Activated naive CD8-positive, alpha-beta T cell treated with anti-CD3 and anti-CD28 coated beads for 36 hours (primary cell): ENCODE measurements at regions not wholly inside any gene's neighbourhood (a gene's known extent, or its start where the extent isn't known, plus 50 kb on each side); places are given as distances from the start of the nearest gene placed in this dataset.
"Not testable (repeated sequence)": the region's sequence is repeated elsewhere in the genome, so short reads cannot be mapped to it uniquely, and the experiment has no call there.

ENCODE experiments used
- DNase-seq: peaks from one replicate; pipeline ENCODE4 v3.0.0; 2021
- H3K27ac Mint-ChIP-seq: one replicate; pipeline ENCODE4 v1.8.0; 2022; ENCODE audit warnings: mild to moderate bottlenecking, moderate library complexity, mixed read lengths
- H3K27me3 Mint-ChIP-seq: one replicate; pipeline ENCODE4 v1.8.0; 2022; ENCODE audit warnings: mild to moderate bottlenecking, mixed read lengths
- H3K36me3 Mint-ChIP-seq: one replicate; pipeline ENCODE4 v1.8.0; 2021; ENCODE audit warnings: mild to moderate bottlenecking, mixed read lengths
- H3K4me1 Mint-ChIP-seq: one replicate; pipeline ENCODE4 v1.8.0; 2021; ENCODE audit warnings: mixed read lengths
- H3K4me3 Mint-ChIP-seq: one replicate; pipeline ENCODE4 v1.8.0; 2022; ENCODE audit warnings: mild to moderate bottlenecking, moderate library complexity, mixed read lengths
- H3K9me3 Mint-ChIP-seq: one replicate; pipeline ENCODE4 v1.8.0; 2022; ENCODE audit warnings: mixed read lengths

DNA sequence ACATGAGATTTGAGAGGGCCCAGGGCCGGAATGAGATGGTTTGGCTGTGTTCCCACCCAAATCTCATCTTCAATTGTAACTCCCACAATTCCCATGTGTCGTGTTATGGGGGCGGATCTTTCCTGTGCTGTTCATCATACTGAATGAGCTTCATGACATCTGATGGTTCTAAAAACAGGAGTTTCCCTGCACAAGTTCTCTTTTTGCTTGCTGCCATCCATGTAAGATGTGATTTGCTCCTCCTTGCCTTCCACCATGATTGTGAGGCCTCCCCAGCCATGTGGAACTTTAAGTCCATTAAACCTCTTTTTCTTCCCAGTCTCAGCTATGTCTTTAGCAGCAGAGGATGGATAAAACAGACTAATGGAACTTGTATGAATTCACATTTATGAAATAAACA lies 131.9 kb upstream of the ZC3H15 start:
- H3K4me1 Mint-ChIP-seq, H3K27ac Mint-ChIP-seq, H3K4me3 Mint-ChIP-seq, DNase-seq, H3K27me3 Mint-ChIP-seq: not testable (repeated sequence)
- Mint-ChIP-seq H3K9me3 (peaks cover 25% of the 10 kb centered on the region), H3K36me3 (peaks cover 27% of the 10 kb centered on the region)

DNA sequence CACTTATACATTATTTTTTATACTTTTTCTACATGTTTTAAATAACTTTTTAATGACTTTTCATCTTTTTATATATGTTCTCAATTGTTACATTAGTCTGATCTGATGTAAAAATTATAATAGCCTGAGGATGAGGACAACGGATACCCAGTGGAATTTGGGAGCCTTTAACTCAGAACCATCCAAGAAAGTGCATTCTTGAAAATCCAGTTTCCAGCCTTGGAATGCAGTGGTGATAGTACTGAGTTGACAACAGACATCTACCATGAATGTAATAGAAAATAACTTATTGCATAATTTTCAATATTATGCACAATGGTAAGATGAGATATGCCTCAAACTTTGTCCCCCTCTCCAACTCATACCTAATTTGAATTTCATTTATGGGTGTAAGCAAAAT lies 120.7 kb upstream of the ZC3H15 start:
- no peaks in the 10 kb centered on the region for H3K27me3 Mint-ChIP-seq
- peaks cover 24% of the 10 kb centered on the region for H3K36me3 Mint-ChIP-seq
- DNase-seq = no peak
- H3K27ac Mint-ChIP-seq = no peak overlapping the region
- no peak overlapping the region for H3K4me3 Mint-ChIP-seq
- no peaks in the 10 kb centered on the region for H3K4me1 Mint-ChIP-seq
- H3K9me3 Mint-ChIP-seq = peaks cover 5% of the 10 kb centered on the region

DNA sequence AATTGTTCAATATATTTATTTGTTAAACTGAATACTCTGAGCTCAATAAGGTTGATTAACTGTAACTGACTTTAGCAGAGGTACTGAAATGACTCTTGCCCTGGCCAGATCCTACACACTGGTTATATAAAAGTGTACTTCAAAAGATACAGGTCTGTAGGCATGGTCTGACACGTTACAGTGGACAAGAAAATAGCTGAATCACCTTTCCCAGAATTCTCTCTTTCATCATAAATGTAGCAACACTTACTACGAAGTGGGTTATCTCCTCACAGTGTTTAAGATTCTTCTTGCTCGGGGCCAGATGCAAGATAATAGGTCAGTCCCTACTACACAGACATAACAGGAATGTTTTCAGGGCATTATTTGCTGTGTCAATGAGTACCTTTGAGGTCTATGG lies 107.0 kb upstream of the ZC3H15 start:
- Mint-ChIP-seq H3K4me3 (no peak overlapping the region), H3K36me3 (peaks cover 55% of the 10 kb centered on the region), H3K9me3 (peaks cover 28% of the 10 kb centered on the region), H3K27me3 (no peaks in the 10 kb centered on the region), H3K27ac (no peak overlapping the region), H3K4me1 (no peaks in the 10 kb centered on the region)
- DNase-seq = no peak

DNA sequence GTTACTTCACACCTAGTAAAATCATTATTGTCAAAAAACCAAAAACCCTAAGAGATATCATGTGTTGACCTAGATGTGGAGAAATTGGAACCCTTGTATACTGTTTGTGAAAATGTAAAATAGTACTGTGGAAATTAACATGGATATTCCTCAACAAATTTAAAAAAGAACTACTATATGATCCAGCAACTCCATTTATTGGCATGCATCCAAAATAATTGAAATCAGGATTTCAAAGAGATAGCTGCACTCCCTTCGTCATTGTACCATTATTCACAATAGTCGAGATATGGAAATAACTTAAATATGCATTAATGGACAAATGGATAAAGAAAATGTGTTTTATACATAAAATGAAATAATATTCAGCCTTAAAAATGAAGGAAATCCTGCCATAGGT lies 105.3 kb upstream of the ZC3H15 start:
- Mint-ChIP-seq H3K36me3 (peaks cover 60% of the 10 kb centered on the region), H3K27ac (no peak overlapping the region), H3K4me1 (no peaks in the 10 kb centered on the region)

DNA sequence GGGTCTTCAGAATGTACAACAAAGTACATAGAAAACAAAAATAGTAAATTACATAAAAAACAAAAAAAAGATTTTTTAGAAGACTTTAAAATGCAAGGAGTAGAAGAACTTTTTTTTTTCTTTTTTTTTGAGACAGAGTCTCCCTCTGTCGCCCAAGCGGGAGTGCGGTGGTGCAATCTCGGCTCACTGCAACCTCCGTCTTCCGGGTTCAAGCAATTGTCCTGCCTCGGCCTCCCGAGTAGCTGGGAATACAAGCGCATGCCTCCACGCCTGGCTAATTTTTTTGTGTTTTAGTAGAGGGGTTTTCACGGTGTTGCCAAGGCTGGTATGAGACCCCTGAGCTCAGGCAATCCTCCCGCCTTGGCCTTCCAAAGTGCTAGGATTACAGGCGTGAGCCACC lies 104.5 kb upstream of the ZC3H15 start:
- no peak overlapping the region for H3K4me3 Mint-ChIP-seq
- H3K27ac Mint-ChIP-seq = no peak overlapping the region
- no peak for DNase-seq
- H3K9me3 Mint-ChIP-seq = peaks cover 30% of the 10 kb centered on the region
- H3K27me3 Mint-ChIP-seq = no peaks in the 10 kb centered on the region
- H3K4me1 Mint-ChIP-seq = no peaks in the 10 kb centered on the region
- H3K36me3 Mint-ChIP-seq = peaks cover 61% of the 10 kb centered on the region

More for the DNA sequence above, 105.3 kb upstream of the ZC3H15 start:
- H3K4me3 Mint-ChIP-seq = no peak overlapping the region
- no peak for DNase-seq
- no peaks in the 10 kb centered on the region for H3K27me3 Mint-ChIP-seq
- peaks cover 27% of the 10 kb centered on the region for H3K9me3 Mint-ChIP-seq

DNA sequence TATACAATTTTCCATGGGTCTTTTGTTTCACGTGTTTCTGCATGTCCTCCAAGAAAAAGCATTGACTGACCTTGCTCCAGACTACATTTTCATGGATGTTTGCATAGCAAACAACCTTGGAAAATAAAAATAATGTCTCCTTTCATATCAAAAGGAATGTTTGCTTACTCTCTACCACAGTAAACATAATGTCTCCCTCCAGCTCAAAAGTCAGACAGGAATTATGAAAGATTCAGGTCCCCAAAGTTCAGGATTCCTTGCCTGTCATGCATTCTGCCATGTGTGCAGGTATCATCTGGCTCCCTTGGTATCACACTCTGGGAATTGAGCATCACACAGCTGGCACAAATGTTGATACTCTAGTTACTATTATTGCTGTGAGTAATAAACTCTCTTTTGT lies 103.1 kb upstream of the ZC3H15 start:
- H3K27me3 Mint-ChIP-seq = no peaks in the 10 kb centered on the region
- DNase-seq = no peak
- H3K4me1 Mint-ChIP-seq = no peaks in the 10 kb centered on the region
- H3K9me3 Mint-ChIP-seq = peaks cover 32% of the 10 kb centered on the region
- no peak overlapping the region for H3K4me3 Mint-ChIP-seq
- no peak overlapping the region for H3K27ac Mint-ChIP-seq
- H3K36me3 Mint-ChIP-seq = peaks cover 61% of the 10 kb centered on the region

DNA sequence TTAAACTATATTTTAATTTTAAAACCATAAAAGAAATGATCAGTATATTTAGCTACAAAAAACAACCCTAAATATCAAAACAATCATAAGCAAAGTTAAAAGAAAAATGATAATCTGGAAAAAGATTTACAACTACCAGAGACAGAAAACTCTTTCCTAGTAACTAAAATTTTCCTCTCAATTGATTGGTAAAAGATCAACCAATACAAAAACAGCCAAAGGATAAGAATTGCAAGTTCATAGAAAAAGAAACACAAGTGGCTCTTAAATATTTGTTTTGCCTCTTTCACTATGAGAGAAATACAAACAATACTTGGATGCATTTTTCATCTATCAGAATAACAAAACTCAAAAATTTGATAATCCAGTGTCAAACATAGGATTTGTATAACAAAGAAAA lies 101.8 kb upstream of the ZC3H15 start:
- no peak for DNase-seq
- Mint-ChIP-seq H3K4me3 (no peak overlapping the region), H3K27ac (no peak overlapping the region), H3K27me3 (no peaks in the 10 kb centered on the region), H3K4me1 (no peaks in the 10 kb centered on the region), H3K36me3 (peaks cover 57% of the 10 kb centered on the region), H3K9me3 (peaks cover 32% of the 10 kb centered on the region)

DNA sequence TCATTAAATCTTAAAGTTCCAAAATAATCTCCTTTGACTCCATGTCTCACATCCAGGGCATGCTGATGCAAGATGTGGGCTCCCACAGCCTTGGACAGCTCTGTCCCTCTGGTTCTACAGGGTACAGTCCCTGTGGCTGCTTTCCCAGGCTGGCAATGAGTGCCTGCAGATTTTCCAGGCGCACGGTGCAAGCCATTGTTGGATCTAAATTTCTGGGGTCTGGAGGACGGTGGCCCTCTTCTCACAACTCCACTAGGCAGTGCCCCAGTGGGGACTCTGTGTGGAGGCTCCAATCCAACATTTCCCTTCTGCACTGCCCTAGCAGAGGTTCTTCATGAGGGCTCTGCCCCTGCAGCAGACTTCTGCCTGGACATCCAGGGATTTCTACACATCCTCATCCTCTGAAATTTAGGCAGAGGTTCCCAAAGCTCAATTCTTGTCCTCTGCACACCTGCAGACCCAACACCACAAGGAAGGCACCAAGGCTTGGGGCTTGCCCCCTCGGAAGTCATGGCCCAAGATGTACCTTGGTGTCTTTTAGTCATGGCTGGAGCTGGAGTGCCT lies 100.3 kb upstream of the ZC3H15 start:
- DNase-seq, H3K27me3 Mint-ChIP-seq, H3K4me1 Mint-ChIP-seq, H3K4me3 Mint-ChIP-seq, H3K27ac Mint-ChIP-seq: not testable (repeated sequence)
- peaks cover 60% of the 10 kb centered on the region for H3K36me3 Mint-ChIP-seq
- H3K9me3 Mint-ChIP-seq = peaks cover 41% of the 10 kb centered on the region

DNA sequence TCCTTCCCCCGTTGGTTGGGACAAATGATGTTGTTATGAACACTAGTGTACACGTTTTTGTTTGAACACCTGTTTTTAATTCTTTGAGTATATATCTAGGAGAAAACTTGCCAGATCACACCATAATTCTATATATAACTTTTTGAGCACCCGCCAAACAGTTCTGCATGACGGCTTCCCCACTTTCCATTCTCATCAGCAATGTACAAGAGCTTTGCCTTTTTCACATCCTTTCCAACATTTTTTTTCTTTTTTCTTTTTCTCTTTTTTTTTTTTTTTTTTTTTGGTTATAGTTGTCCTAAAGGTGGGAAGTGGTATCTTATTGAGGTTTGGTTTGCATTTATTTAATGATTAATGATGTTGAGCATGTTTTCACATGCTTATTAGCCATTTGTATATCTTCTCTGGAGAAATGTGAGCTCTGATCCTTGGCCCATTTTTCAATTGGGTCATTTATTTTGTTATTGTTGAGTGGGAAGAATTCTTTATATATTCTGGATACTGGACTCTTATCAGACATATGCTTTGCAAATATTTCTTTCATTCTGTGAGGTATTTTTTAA lies 86.9 kb upstream of the ZC3H15 start:
- Mint-ChIP-seq H3K4me3 (no peak overlapping the region), H3K27me3 (no peaks in the 10 kb centered on the region), H3K9me3 (peaks cover 7% of the 10 kb centered on the region), H3K4me1 (no peaks in the 10 kb centered on the region), H3K36me3 (peaks cover 14% of the 10 kb centered on the region), H3K27ac (no peak overlapping the region)
- DNase-seq = no peak

DNA sequence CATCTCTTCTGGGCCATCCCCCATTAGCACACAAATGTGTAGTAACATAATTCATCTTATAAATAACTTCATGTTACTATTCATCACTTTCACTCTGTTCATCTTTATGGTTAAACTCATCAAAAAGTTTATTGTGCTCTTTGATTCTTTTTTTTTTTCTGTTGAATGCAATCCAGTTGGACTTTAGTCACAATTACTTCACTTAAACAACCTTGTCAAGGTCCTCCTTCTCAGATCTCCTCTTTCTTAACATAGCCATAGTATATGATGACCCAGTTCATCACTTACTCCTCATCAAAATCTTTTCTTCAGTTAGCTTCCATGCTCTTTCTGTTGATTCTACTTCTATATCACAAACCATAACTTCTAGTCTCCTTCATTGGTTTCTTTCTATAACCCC lies 80.2 kb upstream of the ZC3H15 start:
- Mint-ChIP-seq H3K27me3 (no peaks in the 10 kb centered on the region), H3K4me3 (no peak overlapping the region), H3K27ac (no peak overlapping the region), H3K4me1 (no peaks in the 10 kb centered on the region), H3K9me3 (peaks cover 13% of the 10 kb centered on the region), H3K36me3 (peaks cover 23% of the 10 kb centered on the region)
- no peak for DNase-seq

DNA sequence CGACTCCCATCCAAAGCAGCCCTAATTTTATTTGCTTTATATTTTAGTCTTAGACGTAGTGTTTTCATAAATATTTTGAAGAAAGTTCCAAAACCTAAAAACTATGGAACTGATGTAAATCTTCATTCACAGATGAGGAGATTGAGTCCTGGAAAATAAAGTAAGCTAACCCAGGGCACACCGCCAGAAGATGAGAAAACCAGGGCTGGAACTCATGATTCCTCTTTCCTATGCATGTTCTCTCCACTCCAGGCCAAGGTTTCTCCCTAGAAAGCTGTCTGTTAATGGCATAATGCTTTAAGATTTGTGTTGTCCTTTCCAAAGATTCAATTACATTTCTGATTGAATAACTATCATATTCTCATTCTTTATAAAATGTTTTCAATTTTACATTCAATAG lies 78.4 kb upstream of the ZC3H15 start:
- Mint-ChIP-seq H3K4me3 (no peak overlapping the region), H3K9me3 (peaks cover 15% of the 10 kb centered on the region), H3K36me3 (peaks cover 33% of the 10 kb centered on the region), H3K27me3 (no peaks in the 10 kb centered on the region), H3K27ac (no peak overlapping the region), H3K4me1 (no peaks in the 10 kb centered on the region)
- DNase-seq = no peak

DNA sequence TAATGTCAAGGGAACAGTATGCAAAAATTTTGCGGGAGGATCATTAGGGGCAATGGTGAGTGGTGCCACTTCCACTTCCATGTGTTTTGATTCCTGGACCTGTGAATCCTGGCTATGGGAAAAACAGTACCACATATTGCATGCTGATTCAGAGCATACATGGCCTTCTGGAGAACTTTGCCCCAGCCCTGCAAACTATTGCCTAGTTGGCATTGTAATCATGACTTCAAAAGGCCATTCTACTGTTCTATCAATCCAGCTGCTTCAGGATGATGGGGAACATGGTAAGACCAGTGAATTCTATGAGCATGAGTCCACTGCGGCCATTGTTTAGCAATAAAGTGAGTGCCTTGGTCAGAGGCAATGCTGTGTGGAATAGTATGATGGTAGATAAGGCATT lies 75.3 kb upstream of the ZC3H15 start:
- Mint-ChIP-seq H3K4me3 (no peak overlapping the region), H3K27ac (no peak overlapping the region), H3K4me1 (no peaks in the 10 kb centered on the region), H3K9me3 (peaks cover 9% of the 10 kb centered on the region), H3K36me3 (peaks cover 37% of the 10 kb centered on the region), H3K27me3 (no peaks in the 10 kb centered on the region)
- no peak for DNase-seq

DNA sequence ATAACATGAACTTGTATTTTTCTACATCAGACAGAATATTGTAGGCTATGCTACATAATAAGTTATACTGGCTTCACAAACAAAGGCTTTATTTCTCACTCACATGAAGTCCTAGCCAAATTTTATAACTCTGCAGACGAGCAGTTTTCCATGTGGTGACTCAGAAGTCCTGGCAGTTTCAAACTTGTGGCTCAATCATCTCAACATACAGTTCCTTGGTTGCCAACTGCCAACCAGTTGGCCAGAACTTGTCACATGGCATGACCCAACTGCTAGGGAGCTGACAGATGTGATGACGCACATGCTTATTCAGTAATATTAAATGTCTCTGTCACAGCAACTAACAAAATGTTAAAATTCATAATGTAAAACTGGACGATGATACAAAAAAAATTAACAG lies 63.8 kb upstream of the ZC3H15 start:
- Mint-ChIP-seq H3K27ac (no peak overlapping the region), H3K27me3 (no peaks in the 10 kb centered on the region), H3K9me3 (no peaks in the 10 kb centered on the region), H3K4me1 (peaks cover 7% of the 10 kb centered on the region), H3K36me3 (peaks cover 14% of the 10 kb centered on the region), H3K4me3 (no peak overlapping the region)
- DNase-seq = no peak

DNA sequence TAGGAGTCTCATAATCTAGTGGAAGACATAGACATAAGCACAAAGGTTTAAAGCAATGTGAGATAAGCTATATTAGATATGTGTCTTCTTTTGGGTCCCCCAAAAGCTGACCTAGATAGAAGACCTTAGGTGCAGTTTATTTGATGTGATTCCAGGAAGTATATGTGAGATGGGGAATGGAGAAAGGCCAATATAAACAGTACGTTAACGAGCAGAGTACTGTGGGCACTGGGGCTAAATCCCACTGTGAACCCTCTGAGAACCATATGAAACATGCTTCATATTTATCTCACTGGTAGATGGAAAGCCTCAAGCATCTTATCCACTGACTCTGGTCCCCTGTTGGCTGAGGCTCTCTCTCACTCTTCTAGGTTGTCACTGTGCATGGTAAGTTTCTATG lies 62.6 kb upstream of the ZC3H15 start:
- Mint-ChIP-seq H3K27ac (no peak overlapping the region), H3K36me3 (peaks cover 5% of the 10 kb centered on the region), H3K4me3 (no peak overlapping the region), H3K4me1 (peaks cover 13% of the 10 kb centered on the region), H3K9me3 (no peaks in the 10 kb centered on the region), H3K27me3 (no peaks in the 10 kb centered on the region)
- DNase-seq = no peak

DNA sequence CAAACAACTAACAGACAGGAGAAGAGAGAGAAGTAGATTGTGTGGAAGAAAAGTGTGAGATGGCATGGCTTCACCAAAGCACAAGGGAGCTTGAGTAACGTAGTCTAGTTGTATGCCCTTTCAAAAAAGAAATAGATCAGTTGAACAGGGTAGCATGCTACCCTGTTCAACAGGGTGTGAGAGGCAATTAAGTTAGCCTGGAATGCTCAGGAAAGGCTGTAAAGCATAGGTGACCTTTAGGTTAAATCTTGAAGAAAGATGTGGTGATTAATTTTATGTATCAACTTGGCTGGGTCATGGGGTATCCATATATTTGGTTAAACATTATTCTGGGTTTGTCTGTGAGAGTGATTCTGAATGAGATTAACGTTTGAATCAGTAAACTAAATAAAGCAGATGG lies 61.8 kb upstream of the ZC3H15 start:
- H3K27ac Mint-ChIP-seq = no peak overlapping the region
- H3K9me3 Mint-ChIP-seq = no peaks in the 10 kb centered on the region
- no peaks in the 10 kb centered on the region for H3K27me3 Mint-ChIP-seq
- H3K36me3 Mint-ChIP-seq = no peaks in the 10 kb centered on the region
- no peak overlapping the region for H3K4me3 Mint-ChIP-seq
- DNase-seq = no peak
- H3K4me1 Mint-ChIP-seq = peaks cover 17% of the 10 kb centered on the region

DNA sequence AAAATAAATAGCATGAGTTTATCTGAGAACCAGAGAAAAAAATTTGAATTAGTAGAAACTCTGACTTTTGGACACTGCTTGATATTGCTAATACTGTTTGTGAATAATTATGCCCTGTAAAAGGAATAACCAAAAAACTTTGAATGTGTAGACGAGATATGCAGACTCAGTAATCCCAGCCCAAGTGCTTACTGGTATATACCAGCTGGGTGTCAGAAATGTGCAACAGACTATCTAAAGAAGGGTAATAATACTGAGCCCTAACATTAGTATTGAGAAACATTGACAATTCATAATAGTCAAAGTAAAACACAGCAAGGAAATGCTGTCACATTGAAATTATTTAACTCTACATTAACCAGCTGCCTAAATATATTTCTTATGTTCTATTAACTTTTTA lies 60.5 kb upstream of the ZC3H15 start:
- no peaks in the 10 kb centered on the region for H3K36me3 Mint-ChIP-seq
- H3K4me1 Mint-ChIP-seq = peaks cover 18% of the 10 kb centered on the region
- DNase-seq = no peak
- no peaks in the 10 kb centered on the region for H3K27me3 Mint-ChIP-seq
- H3K4me3 Mint-ChIP-seq = no peak overlapping the region
- no peaks in the 10 kb centered on the region for H3K9me3 Mint-ChIP-seq
- H3K27ac Mint-ChIP-seq = no peak overlapping the region
